ENCODE measurements at regions not wholly inside any gene's neighbourhood (a gene's known extent, or its start where the extent isn't known, plus 50 kb on each side); places are given as distances from the start of the nearest gene placed in this dataset.

- DNase-seq (no peak), ATAC-seq (no peak)
- no peaks in the 10 kb centered on the region for H3K9me2 ChIP-seq (replicated peaks; ENCODE audit: low read length)
- H2AFZ ChIP-seq (ENCODE audit: low read length), result no peak overlapping the region
- H3K9me3 ChIP-seq (ENCODE audit: low read length), result no peaks in the 10 kb centered on the region
- TF ChIP-seq EZH2phosphoT487 (IDR thresholded peaks at IDR 0.05; ENCODE audit: borderline replicate concordance, low read length), result no peak
- no peak for TF ChIP-seq EZH2 (IDR thresholded peaks at IDR 0.05; ENCODE audit: low read length, unreplicated experiment)
- no peak for TF ChIP-seq CTCF (conservative IDR thresholded peaks at IDR 0.05; ENCODE audit: low read depth, low read length)
- no TSS peak for BruUV-seq (replicated peaks)
- ChIA-PET POLR2A (ENCODE audit: unreplicated experiment) (no interaction called here), CTCF (no interaction called here)
- H3K9ac ChIP-seq (ENCODE audit: low read length), result no peak overlapping the region
- no peaks in the 10 kb centered on the region for H3F3A ChIP-seq (ENCODE audit: low read length, unreplicated experiment)
- intact Hi-C loops (cut with micrococcal nuclease), result no loop called here
- no peaks in the 10 kb centered on the region for H4K20me1 ChIP-seq (ENCODE audit: low read length)
- no peak overlapping the region for H3K27ac ChIP-seq (ENCODE audit: low read length)
- peaks cover 4% of the 10 kb centered on the region for H3K4me1 ChIP-seq (ENCODE audit: insufficient read depth, low read length)
- no peak overlapping the region for H3K4me2 ChIP-seq (ENCODE audit: low read length)
- no peaks in the 10 kb centered on the region for H3K79me2 ChIP-seq (ENCODE audit: low read length)
- no peaks in the 10 kb centered on the region for H3K27me3 ChIP-seq (ENCODE audit: low read length)
- H3K4me3 ChIP-seq (ENCODE audit: low read length), result no peak overlapping the region
- H3K36me3 ChIP-seq (ENCODE audit: low read depth, low read length), result no peaks in the 10 kb centered on the region
Observed at GRCh38 chr7:20556091-20556490, 59.4 kb upstream of the ABCB5 start.

GRCh38 chr7:20557116-20557515, 58.4 kb upstream of the ABCB5 start:
- no peaks in the 10 kb centered on the region for H3K79me2 ChIP-seq (ENCODE audit: low read length)
- intact Hi-C loops (cut with micrococcal nuclease), result no loop called here
- DNase-seq, result no peak
- no peaks in the 10 kb centered on the region for H3K27me3 ChIP-seq (ENCODE audit: low read length)
- no peak for TF ChIP-seq EZH2phosphoT487 (IDR thresholded peaks at IDR 0.05; ENCODE audit: borderline replicate concordance, low read length)
- TF ChIP-seq CTCF (conservative IDR thresholded peaks at IDR 0.05; ENCODE audit: low read depth, low read length), result no peak
- no peak for TF ChIP-seq EZH2 (IDR thresholded peaks at IDR 0.05; ENCODE audit: low read length, unreplicated experiment)
- H3F3A ChIP-seq (ENCODE audit: low read length, unreplicated experiment), result no peaks in the 10 kb centered on the region
- no peaks in the 10 kb centered on the region for H3K9me3 ChIP-seq (ENCODE audit: low read length)
- no peak overlapping the region for H3K4me3 ChIP-seq (ENCODE audit: low read length)
- H3K4me1 ChIP-seq (ENCODE audit: insufficient read depth, low read length), result peaks cover 14% of the 10 kb centered on the region
- H3K9me2 ChIP-seq (replicated peaks; ENCODE audit: low read length), result no peaks in the 10 kb centered on the region
- ChIA-PET CTCF (no interaction called here), POLR2A (ENCODE audit: unreplicated experiment) (no interaction called here)
- H3K27ac ChIP-seq (ENCODE audit: low read length), result no peak overlapping the region
- no peak overlapping the region for H3K9ac ChIP-seq (ENCODE audit: low read length)
- no peaks in the 10 kb centered on the region for H4K20me1 ChIP-seq (ENCODE audit: low read length)
- H3K36me3 ChIP-seq (ENCODE audit: low read depth, low read length), result no peaks in the 10 kb centered on the region
- no peak for ATAC-seq
- BruUV-seq (replicated peaks), result no TSS peak
- H2AFZ ChIP-seq (ENCODE audit: low read length), result no peak overlapping the region
- H3K4me2 ChIP-seq (ENCODE audit: low read length), result no peak overlapping the region

- Histone ChIP-seq H3K27ac (ENCODE audit: low read length) (no peak overlapping the region), H3K9me2 (replicated peaks; ENCODE audit: low read length) (no peaks in the 10 kb centered on the region), H3K9me3 (ENCODE audit: low read length) (no peaks in the 10 kb centered on the region), H3K79me2 (ENCODE audit: low read length) (no peaks in the 10 kb centered on the region), H3F3A (ENCODE audit: low read length, unreplicated experiment) (no peaks in the 10 kb centered on the region), H3K27me3 (ENCODE audit: low read length) (no peaks in the 10 kb centered on the region), H3K36me3 (ENCODE audit: low read depth, low read length) (no peaks in the 10 kb centered on the region), H3K4me2 (ENCODE audit: low read length) (no peak overlapping the region), H4K20me1 (ENCODE audit: low read length) (no peaks in the 10 kb centered on the region), H2AFZ (ENCODE audit: low read length) (no peak overlapping the region), H3K4me1 (ENCODE audit: insufficient read depth, low read length) (peaks cover 29% of the 10 kb centered on the region), H3K4me3 (ENCODE audit: low read length) (no peak overlapping the region), H3K9ac (ENCODE audit: low read length) (no peak overlapping the region)
- ATAC-seq (no peak), DNase-seq (no peak)
- ChIA-PET CTCF (no interaction called here), POLR2A (ENCODE audit: unreplicated experiment) (no interaction called here)
- intact Hi-C loops (cut with micrococcal nuclease), result no loop called here
- no TSS peak for BruUV-seq (replicated peaks)
- no peak for TF ChIP-seq CTCF (conservative IDR thresholded peaks at IDR 0.05; ENCODE audit: low read depth, low read length)
- TF ChIP-seq EZH2phosphoT487 (IDR thresholded peaks at IDR 0.05; ENCODE audit: borderline replicate concordance, low read length), result no peak
- TF ChIP-seq EZH2 (IDR thresholded peaks at IDR 0.05; ENCODE audit: low read length, unreplicated experiment), result no peak
Observed at GRCh38 chr7:20558963-20559716, 56.3 kb upstream of the ABCB5 start.
